C4-2B (cell line): ENCODE measurements at regions not wholly inside any gene's neighbourhood (a gene's known extent, or its start where the extent isn't known, plus 50 kb on each side); places are given as distances from the start of the nearest gene placed in this dataset.

Experiments used
- H3K27ac ChIP-seq: fragments of 450-650 bp; 2 replicates; pipeline ENCODE4 v1.5.1; 2017
- ZFX ChIP-seq: fragments of 450-650 bp; IDR thresholded peaks from 2 replicates; pipeline ENCODE4 v1.6.1; 2017
- TF ChIP-seq, protein P1 (sequence below): fragments of 450-650 bp; conservative IDR thresholded peaks from 2 replicates; pipeline ENCODE4 v1.5.1; 2017; ENCODE audit warnings: mild to moderate bottlenecking

- H3K27ac ChIP-seq: no peak overlapping the region
- TF ChIP-seq, protein P1, sequence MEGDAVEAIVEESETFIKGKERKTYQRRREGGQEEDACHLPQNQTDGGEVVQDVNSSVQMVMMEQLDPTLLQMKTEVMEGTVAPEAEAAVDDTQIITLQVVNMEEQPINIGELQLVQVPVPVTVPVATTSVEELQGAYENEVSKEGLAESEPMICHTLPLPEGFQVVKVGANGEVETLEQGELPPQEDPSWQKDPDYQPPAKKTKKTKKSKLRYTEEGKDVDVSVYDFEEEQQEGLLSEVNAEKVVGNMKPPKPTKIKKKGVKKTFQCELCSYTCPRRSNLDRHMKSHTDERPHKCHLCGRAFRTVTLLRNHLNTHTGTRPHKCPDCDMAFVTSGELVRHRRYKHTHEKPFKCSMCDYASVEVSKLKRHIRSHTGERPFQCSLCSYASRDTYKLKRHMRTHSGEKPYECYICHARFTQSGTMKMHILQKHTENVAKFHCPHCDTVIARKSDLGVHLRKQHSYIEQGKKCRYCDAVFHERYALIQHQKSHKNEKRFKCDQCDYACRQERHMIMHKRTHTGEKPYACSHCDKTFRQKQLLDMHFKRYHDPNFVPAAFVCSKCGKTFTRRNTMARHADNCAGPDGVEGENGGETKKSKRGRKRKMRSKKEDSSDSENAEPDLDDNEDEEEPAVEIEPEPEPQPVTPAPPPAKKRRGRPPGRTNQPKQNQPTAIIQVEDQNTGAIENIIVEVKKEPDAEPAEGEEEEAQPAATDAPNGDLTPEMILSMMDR: peak; percentile 48
- no peak for TF ChIP-seq ZFX
These were observed 64.8 kb upstream of the POU3F2 start for GRCh38 chr6:98769546-98769945.

DNA sequence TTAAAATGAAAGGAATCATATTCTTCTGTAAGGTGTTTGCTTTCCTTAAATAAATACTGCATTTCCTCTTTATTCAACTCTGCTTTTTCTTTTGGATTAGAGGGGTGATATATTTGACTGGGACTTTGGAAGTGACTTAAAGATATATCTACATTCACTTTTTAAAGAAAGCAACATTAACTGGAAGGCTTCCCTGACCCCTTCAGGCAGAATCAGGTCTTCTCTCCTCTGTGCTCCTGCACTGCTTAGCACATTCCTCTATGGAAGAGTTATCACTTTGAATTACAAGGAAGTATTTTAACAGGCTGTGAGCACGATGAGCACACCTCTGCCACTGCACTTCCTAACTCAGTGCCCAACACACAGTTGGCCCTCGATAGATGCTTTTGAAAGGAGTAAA lies 59.2 kb upstream of the POU3F2 start:
- TF ChIP-seq, protein P1: no peak
- H3K27ac ChIP-seq: no peak overlapping the region

- TF ChIP-seq ZFX: no peak
- TF ChIP-seq, protein P1: no peak
- H3K27ac ChIP-seq: no peak overlapping the region
These were observed 56.6 kb upstream of the POU3F2 start for GRCh38 chr6:98777762-98778161.

DNA sequence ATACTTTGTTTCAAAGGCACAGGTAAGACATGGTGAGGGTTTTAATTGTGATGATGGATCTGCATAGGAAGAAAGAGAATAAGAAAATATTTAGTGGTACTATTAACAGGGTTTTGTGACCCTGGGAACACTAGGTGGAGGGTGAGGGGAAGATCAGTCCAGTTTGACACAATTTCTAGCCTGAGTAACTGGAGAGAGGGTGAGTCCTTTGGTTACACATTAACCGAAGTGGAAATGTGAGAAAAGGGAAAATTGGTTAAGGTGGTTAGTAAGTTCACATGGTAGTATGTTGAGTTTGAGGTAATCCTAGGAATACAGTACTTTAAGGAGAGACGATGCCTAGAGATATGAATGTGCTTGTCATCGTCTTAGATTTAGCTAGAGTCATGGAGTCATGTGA lies 54.8 kb upstream of the POU3F2 start:
- H3K27ac ChIP-seq: no peak overlapping the region
- TF ChIP-seq ZFX: no peak
- TF ChIP-seq, protein P1: no peak

DNA sequence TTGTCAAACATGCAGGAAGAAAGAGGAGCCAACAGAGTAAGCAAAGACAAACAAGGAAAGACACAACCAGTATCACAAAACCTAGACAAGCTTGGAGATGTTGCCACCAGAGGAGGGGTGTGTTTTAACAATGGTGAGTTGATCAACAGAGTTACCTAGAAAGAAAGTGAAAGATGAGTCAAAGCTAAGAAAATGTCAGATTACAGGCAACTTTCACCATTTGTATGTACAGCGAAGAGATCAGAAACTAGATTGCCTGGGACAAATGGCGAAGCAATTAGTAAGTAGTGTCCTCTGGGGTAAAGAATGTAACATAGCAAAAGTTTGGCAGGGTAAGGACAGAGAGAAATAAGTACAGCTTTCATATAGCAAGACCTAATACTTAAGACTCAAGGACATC lies 51.6 kb upstream of the POU3F2 start:
- H3K27ac ChIP-seq: no peak overlapping the region
- TF ChIP-seq, protein P1: no peak
- no peak for TF ChIP-seq ZFX

DNA sequence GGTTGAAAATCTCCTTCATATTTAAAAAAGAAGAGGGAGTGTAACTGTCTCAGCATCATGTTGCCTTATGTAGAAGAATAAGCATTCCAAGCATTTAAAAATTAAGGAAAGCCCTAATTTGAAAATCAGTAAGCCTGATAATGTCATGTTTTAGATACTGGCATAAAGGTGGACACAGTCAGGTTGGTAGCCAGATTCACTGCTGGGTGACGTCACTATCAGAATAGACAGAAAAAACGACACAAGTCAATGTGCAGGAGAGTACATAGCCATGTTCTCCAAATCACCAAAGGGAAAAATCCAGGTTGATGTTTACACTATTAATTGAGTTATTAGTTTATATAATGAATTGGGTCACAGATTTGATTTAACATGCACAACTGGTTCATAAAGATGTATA lies 50.8 kb upstream of the POU3F2 start:
- no peak for TF ChIP-seq ZFX
- TF ChIP-seq, protein P1: no peak
- H3K27ac ChIP-seq: no peak overlapping the region
